Choroid plexus epithelial cell (primary cell): ENCODE measurements at regions not wholly inside any gene's neighbourhood (a gene's known extent, or its start where the extent isn't known, plus 50 kb on each side); places are given as distances from the start of the nearest gene placed in this dataset.
A peak's percentile ranks its signal among the peaks of the same experiment; 100 is the strongest.

ENCODE experiments used
- DNase-seq: peaks from one replicate; pipeline ENCODE4 v3.0.0-alpha.2; 2010; ENCODE audit warnings: low read depth
- H3K4me3 ChIP-seq: 2 replicates; pipeline ENCODE4 v1.5.1; 2011; ENCODE audit warnings: low read depth, mild to moderate bottlenecking, control low read depth, low read length, moderate library complexity
- TF ChIP-seq, protein P1 (sequence below): conservative IDR thresholded peaks from 2 replicates; pipeline ENCODE4 v1.5.1; 2011; ENCODE audit warnings: low read depth, mild to moderate bottlenecking, control low read depth, inconsistent platforms, low read length, moderate library complexity

DNA sequence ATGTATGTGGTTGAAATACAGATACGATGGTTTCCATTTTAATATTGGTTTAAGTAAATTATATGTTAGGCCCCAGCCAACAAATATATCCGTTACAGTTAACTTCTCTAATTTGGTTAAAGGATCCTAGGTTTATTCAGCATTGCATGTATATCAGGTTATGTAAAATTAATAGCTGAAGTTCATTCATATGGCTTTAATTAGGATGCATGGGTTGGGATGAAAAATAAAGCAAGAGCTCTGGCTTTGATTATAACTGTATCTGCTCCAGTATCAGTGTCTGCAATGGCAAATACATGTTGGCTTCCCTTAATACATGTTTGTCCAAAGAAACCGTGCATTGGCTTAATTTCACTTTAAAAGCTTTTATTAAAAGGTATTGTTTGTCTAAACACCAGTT is 435.7 kb upstream of the SETBP1 start:
- TF ChIP-seq, protein P1, sequence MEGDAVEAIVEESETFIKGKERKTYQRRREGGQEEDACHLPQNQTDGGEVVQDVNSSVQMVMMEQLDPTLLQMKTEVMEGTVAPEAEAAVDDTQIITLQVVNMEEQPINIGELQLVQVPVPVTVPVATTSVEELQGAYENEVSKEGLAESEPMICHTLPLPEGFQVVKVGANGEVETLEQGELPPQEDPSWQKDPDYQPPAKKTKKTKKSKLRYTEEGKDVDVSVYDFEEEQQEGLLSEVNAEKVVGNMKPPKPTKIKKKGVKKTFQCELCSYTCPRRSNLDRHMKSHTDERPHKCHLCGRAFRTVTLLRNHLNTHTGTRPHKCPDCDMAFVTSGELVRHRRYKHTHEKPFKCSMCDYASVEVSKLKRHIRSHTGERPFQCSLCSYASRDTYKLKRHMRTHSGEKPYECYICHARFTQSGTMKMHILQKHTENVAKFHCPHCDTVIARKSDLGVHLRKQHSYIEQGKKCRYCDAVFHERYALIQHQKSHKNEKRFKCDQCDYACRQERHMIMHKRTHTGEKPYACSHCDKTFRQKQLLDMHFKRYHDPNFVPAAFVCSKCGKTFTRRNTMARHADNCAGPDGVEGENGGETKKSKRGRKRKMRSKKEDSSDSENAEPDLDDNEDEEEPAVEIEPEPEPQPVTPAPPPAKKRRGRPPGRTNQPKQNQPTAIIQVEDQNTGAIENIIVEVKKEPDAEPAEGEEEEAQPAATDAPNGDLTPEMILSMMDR: no peak
- no peak for DNase-seq
- no peak overlapping the region for H3K4me3 ChIP-seq

DNA sequence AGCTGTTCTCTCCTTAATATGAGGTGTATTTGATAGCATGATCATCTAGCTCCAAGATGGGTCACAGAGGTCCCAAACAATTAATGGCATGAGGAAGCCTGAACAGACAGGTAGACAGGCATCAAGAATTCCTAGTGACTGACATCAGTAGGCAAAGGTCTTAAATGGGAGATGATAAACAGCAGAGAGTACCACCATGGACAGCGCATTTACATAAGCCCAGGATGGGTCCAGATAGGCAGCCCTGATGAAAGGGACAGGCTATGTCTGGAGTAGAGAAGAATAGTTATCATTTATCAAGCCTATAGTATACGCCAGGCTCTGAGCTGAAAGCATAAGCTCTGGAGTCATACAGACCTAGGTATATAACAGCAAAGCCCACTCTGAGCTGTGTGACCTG is 434.7 kb upstream of the SETBP1 start:
- TF ChIP-seq, protein P1: no peak
- DNase-seq: peak; percentile 27
- no peak overlapping the region for H3K4me3 ChIP-seq

DNA sequence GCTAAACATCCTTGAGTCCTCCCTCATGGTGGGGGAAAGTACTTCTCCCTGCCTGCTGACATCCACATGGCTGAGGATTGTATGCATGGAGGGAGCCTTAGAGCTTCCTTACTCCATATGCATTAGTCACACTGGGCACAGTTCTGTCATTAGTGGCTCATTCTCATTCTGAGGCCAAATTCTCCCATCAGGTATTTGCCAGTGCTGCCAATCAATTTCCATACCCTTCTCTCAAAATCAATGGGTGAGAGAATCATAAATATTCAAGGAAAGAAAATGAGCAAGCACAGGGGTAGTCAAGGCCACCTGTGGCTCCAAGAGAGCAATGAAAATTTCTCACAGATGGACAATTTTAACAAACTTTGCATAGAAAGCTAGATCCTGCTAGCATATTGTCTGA is 422.6 kb upstream of the SETBP1 start:
- H3K4me3 ChIP-seq: no peak overlapping the region
- TF ChIP-seq, protein P1: no peak
- DNase-seq: no peak

DNA sequence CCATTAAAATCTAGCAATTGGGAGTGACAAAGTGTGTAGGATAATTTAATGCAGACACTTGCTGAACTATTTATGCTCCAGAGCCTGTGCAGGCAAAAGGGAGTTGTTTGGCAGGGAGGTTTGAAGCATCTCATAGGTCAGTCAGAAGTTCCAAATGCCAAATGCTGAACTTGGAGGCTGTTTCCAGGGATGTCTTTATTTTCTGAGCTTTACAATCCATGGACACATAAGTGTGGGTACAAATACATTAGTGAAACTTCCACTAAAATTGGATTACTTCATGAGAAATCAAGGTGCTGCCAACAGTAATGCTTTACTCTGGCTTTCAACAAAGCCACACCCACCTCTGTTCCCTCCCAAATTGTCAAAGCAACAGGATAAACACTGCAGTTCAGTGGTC is 422.1 kb upstream of the SETBP1 start:
- TF ChIP-seq, protein P1: no peak
- no peak overlapping the region for H3K4me3 ChIP-seq
- no peak for DNase-seq

DNA sequence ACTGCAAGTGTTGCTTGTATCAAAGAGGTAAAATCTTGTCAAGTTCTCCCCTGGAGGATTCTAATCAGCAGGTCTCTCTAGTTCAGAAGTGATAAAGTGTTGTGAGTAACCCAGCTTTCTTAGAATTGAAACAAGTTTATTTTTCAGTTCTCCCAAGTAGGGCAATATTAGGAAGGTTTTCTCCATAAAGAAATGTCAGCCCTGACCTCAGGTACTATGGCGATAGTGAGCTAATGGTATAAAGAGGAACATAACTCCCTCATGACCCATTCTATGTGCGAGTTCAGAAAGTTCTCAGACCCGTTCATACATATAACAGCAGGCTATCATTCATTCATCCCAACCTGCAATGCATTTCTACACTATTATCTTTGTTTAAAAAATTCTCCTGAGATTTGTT is 421.1 kb upstream of the SETBP1 start:
- TF ChIP-seq, protein P1: no peak
- no peak for DNase-seq
- H3K4me3 ChIP-seq: no peak overlapping the region

DNA sequence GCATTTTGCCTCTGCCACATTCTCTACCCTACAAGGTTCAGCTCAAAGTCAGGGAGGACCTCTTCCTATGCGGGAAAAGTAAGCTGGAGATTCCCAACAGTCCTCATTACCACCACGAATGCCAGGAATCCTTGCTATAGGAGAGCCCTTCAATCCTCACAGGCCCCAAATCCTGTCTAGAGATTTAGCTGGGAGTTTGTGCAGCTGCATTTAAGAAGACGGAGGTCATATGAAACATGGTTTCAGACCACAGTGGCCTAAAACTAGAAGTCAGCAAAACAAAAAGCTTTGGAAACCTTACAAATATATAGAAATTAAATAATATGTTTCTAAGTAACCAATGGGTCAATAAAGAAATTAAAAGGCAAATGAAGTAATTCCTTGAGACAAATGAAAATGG is 415.3 kb upstream of the SETBP1 start:
- H3K4me3 ChIP-seq: no peak overlapping the region
- DNase-seq: no peak
- TF ChIP-seq, protein P1: no peak

DNA sequence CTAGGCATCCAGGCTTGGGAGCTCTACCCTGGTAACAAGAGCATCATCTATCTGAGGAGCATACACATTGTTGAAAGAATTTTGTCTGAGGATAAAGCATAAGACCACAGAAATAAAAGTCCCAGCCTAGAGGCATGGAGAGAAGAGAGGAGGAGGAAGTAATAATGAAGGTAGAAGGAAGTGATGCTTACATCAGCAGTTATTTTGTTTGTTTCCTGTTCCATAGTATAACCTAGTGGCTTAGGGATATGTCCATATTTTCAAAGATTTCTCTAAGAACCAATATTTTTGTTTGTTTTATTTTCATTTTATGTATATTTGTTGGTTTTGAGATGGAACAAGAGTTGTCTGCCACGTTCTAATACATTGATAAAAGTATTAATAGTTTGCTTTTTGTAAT is 407.4 kb upstream of the SETBP1 start:
- no peak overlapping the region for H3K4me3 ChIP-seq
- DNase-seq: no peak
- TF ChIP-seq, protein P1: no peak
